A673 (cell line): ENCODE measurements at regions not wholly inside any gene's neighbourhood (a gene's known extent, or its start where the extent isn't known, plus 50 kb on each side); places are given as distances from the start of the nearest gene placed in this dataset.
"Not testable (repeated sequence)": the region's sequence is repeated elsewhere in the genome, so short reads cannot be mapped to it uniquely, and the experiment has no call there.

Experiments used
- BruUV-seq: library from RNA; stranded (reverse); fragments of 400-500 nt; replicated peaks from 2 replicates; lab custom pipeline; 2021; lab: Mats Ljungman, UMichigan
- CTCF ChIA-PET: fragments of 300-600 bp; sonication (Branson Sonifier 250); formaldehyde crosslinking; loops from one replicate; lab custom pipeline; 2022; ENCODE audit warnings: antibody characterized with exemption; lab: Charles Lee
- POLR2A ChIA-PET: fragments of 300-600 bp; sonication (Branson Sonifier 250); formaldehyde crosslinking; loops from one replicate; lab custom pipeline; 2022; ENCODE audit warnings: antibody characterized with exemption; ENCODE audit not compliant: low non-redundant PET; lab: Charles Lee
- DNase-seq: peaks from one replicate; pipeline ENCODE4 v3.0.0-alpha.2; 2015; ENCODE audit warnings: low spot score
- H3K27ac ChIP-seq: fragments of 200-600 bp; sonication (generic); 2 replicates; pipeline ENCODE4 v1.5.1; 2016; ENCODE audit warnings: mixed run types, low read depth, mild to moderate bottlenecking, mixed read lengths, antibody characterized with exemption, low read length; ENCODE audit not compliant: poor library complexity, severe bottlenecking
- H3K27me3 ChIP-seq: fragments of 200-600 bp; sonication (generic); replicated peaks from 2 replicates; pipeline ENCODE4 v1.6.1; 2017; ENCODE audit warnings: mixed run types, low read depth, mild to moderate bottlenecking, mixed read lengths, antibody characterized with exemption, low read length; ENCODE audit not compliant: insufficient read depth, poor library complexity
- H3K36me3 ChIP-seq: fragments of 200-600 bp; sonication (generic); 2 replicates; pipeline ENCODE4 v1.6.1; 2016; ENCODE audit warnings: mixed run types, mild to moderate bottlenecking, mixed read lengths, antibody characterized with exemption, low read length; ENCODE audit not compliant: insufficient read depth, poor library complexity, severe bottlenecking
- H3K4me1 ChIP-seq: fragments of 200-600 bp; sonication (generic); 2 replicates; pipeline ENCODE4 v1.6.1; 2017; ENCODE audit warnings: mixed run types, mild to moderate bottlenecking, mixed read lengths, antibody characterized with exemption, low read length; ENCODE audit not compliant: insufficient read depth, poor library complexity, severe bottlenecking
- H3K4me3 ChIP-seq: fragments of 200-600 bp; sonication (generic); 2 replicates; pipeline ENCODE4 v1.5.1; 2016; ENCODE audit warnings: low read depth, mixed run types, mild to moderate bottlenecking, mixed read lengths, low read length; ENCODE audit not compliant: poor library complexity, severe bottlenecking
- H3K9me3 ChIP-seq: fragments of 200-600 bp; sonication (generic); 2 replicates; pipeline ENCODE4 v1.6.1; 2016; ENCODE audit warnings: mixed run types, low read depth, mild to moderate bottlenecking, mixed read lengths, antibody characterized with exemption, low read length; ENCODE audit not compliant: poor library complexity, severe bottlenecking
- CTCF ChIP-seq: fragments of 300-800, 200-600 bp; sonication (generic); conservative IDR thresholded peaks from 2 replicates; pipeline ENCODE4 v1.5.1; 2017; ENCODE audit warnings: low read depth, mild to moderate bottlenecking, antibody characterized with exemption, low read length, moderate library complexity, mixed read lengths
- EZH2 ChIP-seq: fragments of 200-600 bp; sonication (generic); IDR thresholded peaks from 2 replicates; pipeline ENCODE4 v1.6.1; 2017; ENCODE audit warnings: borderline replicate concordance, low read depth, mild to moderate bottlenecking, mixed read lengths, antibody characterized with exemption, low read length; ENCODE audit not compliant: poor library complexity, severe bottlenecking
- intact Hi-C: fragments of 100-400 bp; cut with micrococcal nuclease; formaldehyde crosslinking; loops from one replicate; pipeline ENCODE4 v1.10.0; 2022; ENCODE audit not compliant: unreplicated experiment

- intact Hi-C loops = no loop called here
- Histone ChIP-seq H3K27ac (no peak overlapping the region), H3K4me3 (no peak overlapping the region), H3K36me3 (no peaks in the 10 kb centered on the region), H3K9me3 (no peaks in the 10 kb centered on the region), H3K27me3 (no peaks in the 10 kb centered on the region), H3K4me1 (no peaks in the 10 kb centered on the region)
- no peak for DNase-seq
- BruUV-seq = no TSS peak
- CTCF ChIA-PET = no interaction called here
- POLR2A ChIA-PET = no interaction called here
- TF ChIP-seq CTCF = no peak
- no peak for TF ChIP-seq EZH2
Measured at GRCh38 chr7:149559711-149560110, 62.1 kb upstream of the ZNF746 start.

DNA sequence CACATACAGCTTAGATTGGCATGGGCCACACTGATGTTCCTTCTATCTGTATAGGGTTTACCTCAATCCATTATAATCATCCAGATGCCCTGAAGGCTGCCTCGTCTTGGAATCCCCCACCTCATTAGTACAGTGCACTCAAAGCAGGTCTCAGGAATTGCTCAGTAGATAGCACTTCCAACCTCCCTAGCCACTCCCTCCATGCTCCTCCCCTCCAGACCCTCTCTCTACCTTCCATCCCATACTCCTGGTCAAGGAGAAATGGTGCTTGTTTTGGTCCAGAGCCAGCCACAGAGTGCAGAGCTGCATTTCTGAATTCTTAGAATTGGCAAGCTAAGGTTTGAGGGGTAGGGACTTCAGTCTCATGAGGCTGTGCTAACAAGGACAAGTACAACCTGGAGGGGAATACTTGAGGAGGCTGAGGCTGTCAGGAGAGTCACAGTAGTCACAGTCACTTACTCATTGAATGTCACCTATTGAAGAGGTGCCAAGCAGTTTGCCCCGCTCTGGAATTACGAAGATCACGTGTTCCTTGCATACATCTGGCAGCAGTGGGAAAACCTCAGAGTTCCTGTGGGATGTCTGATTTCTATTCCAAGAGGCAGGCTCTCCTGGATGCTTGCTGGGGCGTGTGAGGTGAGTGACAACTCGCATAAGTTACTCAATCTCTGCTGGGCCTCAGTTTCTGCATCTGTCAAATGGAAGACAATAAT, 60.7 kb upstream of the ZNF746 start:
- no peak for DNase-seq
- H3K4me3 ChIP-seq = no peak overlapping the region
- no TSS peak for BruUV-seq
- no peak for TF ChIP-seq EZH2
- TF ChIP-seq CTCF = no peak
- no peak overlapping the region for H3K27ac ChIP-seq
- CTCF ChIA-PET = no interaction called here
- intact Hi-C loops = no loop called here
- no peaks in the 10 kb centered on the region for H3K36me3 ChIP-seq
- no peaks in the 10 kb centered on the region for H3K27me3 ChIP-seq
- H3K4me1 ChIP-seq = no peaks in the 10 kb centered on the region
- no peaks in the 10 kb centered on the region for H3K9me3 ChIP-seq
- POLR2A ChIA-PET = no interaction called here

- H3K4me3 ChIP-seq, H3K27ac ChIP-seq, CTCF ChIA-PET, H3K27me3 ChIP-seq, H3K4me1 ChIP-seq, H3K9me3 ChIP-seq, POLR2A ChIA-PET, BruUV-seq, intact Hi-C loops, DNase-seq: not testable (repeated sequence)
- H3K36me3 ChIP-seq = peaks cover 11% of the 10 kb centered on the region
Measured at GRCh38 chr7:149556525-149556924, 58.9 kb upstream of the ZNF746 start.

DNA sequence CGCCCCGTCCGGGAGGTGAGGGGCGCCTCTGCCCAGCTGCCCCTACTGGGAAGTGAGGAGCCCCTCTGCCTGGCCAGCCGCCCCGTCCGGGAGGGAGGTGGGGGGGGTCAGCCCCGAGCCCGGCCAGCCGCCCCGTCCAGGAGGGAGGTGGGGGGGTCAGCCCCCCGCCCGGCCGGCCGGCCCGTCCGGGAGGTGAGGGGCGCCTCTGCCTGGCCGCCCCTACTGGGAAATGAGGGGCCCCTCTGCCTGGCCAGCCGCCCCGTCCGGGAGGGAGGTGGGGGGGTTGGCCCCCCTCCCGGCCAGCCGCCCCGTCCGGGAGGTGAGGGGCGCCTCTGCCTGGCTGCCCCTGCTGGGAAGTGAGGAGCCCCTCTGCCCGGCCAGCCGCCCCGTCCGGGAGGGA, 57.2 kb upstream of the ZNF746 start:
- H3K4me3 ChIP-seq, POLR2A ChIA-PET, intact Hi-C loops, BruUV-seq, DNase-seq, H3K4me1 ChIP-seq, H3K27ac ChIP-seq, CTCF ChIA-PET, H3K9me3 ChIP-seq, H3K27me3 ChIP-seq: not testable (repeated sequence)
- peaks cover 28% of the 10 kb centered on the region for H3K36me3 ChIP-seq

GRCh38 chr7:149553991-149554390, 56.4 kb upstream of the ZNF746 start:
- CTCF ChIA-PET, H3K27ac ChIP-seq, H3K4me3 ChIP-seq, intact Hi-C loops, BruUV-seq, H3K4me1 ChIP-seq, H3K27me3 ChIP-seq, H3K9me3 ChIP-seq, POLR2A ChIA-PET, DNase-seq: not testable (repeated sequence)
- peaks cover 35% of the 10 kb centered on the region for H3K36me3 ChIP-seq
